ENCODE measurements at regions not wholly inside any gene's neighbourhood (a gene's known extent, or its start where the extent isn't known, plus 50 kb on each side); places are given as distances from the start of the nearest gene placed in this dataset.

GRCh38 chr20:22248051-22248667 is 336.2 kb downstream of the FOXA2 start:
- CTCF ChIA-PET, result no interaction called here
- no peak overlapping the region for H3K4me3 Mint-ChIP-seq
- DNase-seq, result no peak
- H3K9me3 Mint-ChIP-seq, result peaks cover 5% of the 10 kb centered on the region
- no peaks in the 10 kb centered on the region for H3K36me3 Mint-ChIP-seq
- no peak overlapping the region for H3K27ac Mint-ChIP-seq
- H3K4me1 Mint-ChIP-seq, result no peaks in the 10 kb centered on the region
- H3K27me3 Mint-ChIP-seq, result no peaks in the 10 kb centered on the region

DNA sequence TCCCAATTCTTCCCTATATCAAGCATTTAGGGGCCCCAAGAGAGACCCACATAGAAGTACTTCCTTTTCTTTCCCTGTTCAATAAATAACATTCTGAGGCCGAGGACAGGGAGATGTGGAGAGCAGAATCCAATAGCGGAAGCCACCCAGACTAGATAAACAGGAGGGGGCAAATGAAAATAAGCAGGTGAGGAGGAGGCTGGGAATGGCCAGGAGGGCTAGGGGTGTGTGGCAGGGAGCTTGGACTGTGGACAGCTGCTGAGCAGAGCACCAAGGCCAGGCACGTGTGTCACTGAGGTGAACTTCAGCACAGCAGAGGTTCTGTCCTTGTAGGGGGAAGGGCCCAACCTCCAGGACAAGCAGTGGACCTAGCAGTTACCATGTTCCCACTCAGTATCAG is 339.2 kb downstream of the FOXA2 start:
- CTCF ChIA-PET, result no interaction called here
- Mint-ChIP-seq H3K27ac (no peak overlapping the region), H3K4me3 (no peak overlapping the region), H3K36me3 (no peaks in the 10 kb centered on the region), H3K27me3 (no peaks in the 10 kb centered on the region), H3K9me3 (peaks cover 7% of the 10 kb centered on the region), H3K4me1 (no peaks in the 10 kb centered on the region)
- no peak for DNase-seq

- Mint-ChIP-seq H3K4me3 (no peak overlapping the region), H3K36me3 (no peaks in the 10 kb centered on the region), H3K4me1 (no peaks in the 10 kb centered on the region), H3K27ac (no peak overlapping the region), H3K9me3 (peaks cover 10% of the 10 kb centered on the region), H3K27me3 (no peaks in the 10 kb centered on the region)
- CTCF ChIA-PET, result no interaction called here
- DNase-seq, result no peak
These were observed 341.3 kb downstream of the FOXA2 start for GRCh38 chr20:22243067-22243466.

GRCh38 chr20:22241609-22242008 is 342.8 kb downstream of the FOXA2 start:
- Mint-ChIP-seq H3K27me3 (no peaks in the 10 kb centered on the region), H3K27ac (no peak overlapping the region), H3K4me3 (no peak overlapping the region), H3K36me3 (no peaks in the 10 kb centered on the region), H3K4me1 (no peaks in the 10 kb centered on the region), H3K9me3 (peaks cover 10% of the 10 kb centered on the region)
- CTCF ChIA-PET, result no interaction called here
- DNase-seq, result no peak

DNA sequence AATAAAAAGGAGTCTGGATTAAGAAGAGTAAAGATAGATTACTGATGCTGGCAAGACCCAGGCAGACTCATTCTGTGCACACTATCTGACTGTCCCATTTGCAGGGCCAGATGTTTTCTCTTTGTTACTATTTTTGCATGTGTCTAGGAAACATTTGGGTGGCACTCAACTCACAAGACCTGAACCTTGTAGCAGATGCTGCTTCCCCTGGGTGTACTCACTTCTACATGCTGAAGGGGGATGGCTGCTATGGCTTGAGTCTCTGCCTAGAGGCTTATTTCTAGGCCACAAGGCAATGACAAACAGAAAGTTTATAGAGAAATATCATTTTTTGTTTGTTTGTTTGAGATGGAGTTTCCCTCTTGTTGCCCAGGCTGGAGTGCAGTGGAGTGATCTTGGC is 351.4 kb downstream of the FOXA2 start:
- no peak for DNase-seq
- H3K4me1 Mint-ChIP-seq, result no peaks in the 10 kb centered on the region
- H3K9me3 Mint-ChIP-seq, result peaks cover 4% of the 10 kb centered on the region
- CTCF ChIA-PET, result no interaction called here
- H3K27ac Mint-ChIP-seq, result no peak overlapping the region
- H3K27me3 Mint-ChIP-seq, result no peaks in the 10 kb centered on the region
- H3K36me3 Mint-ChIP-seq, result no peaks in the 10 kb centered on the region
- H3K4me3 Mint-ChIP-seq, result no peak overlapping the region

- H3K4me3 Mint-ChIP-seq, result no peak overlapping the region
- H3K4me1 Mint-ChIP-seq, result no peaks in the 10 kb centered on the region
- peaks cover 4% of the 10 kb centered on the region for H3K9me3 Mint-ChIP-seq
- no peaks in the 10 kb centered on the region for H3K27me3 Mint-ChIP-seq
- no peak for DNase-seq
- H3K36me3 Mint-ChIP-seq, result no peaks in the 10 kb centered on the region
- CTCF ChIA-PET, result no interaction called here
- no peak overlapping the region for H3K27ac Mint-ChIP-seq
These were observed 351.9 kb downstream of the FOXA2 start for GRCh38 chr20:22232473-22232872.

DNA sequence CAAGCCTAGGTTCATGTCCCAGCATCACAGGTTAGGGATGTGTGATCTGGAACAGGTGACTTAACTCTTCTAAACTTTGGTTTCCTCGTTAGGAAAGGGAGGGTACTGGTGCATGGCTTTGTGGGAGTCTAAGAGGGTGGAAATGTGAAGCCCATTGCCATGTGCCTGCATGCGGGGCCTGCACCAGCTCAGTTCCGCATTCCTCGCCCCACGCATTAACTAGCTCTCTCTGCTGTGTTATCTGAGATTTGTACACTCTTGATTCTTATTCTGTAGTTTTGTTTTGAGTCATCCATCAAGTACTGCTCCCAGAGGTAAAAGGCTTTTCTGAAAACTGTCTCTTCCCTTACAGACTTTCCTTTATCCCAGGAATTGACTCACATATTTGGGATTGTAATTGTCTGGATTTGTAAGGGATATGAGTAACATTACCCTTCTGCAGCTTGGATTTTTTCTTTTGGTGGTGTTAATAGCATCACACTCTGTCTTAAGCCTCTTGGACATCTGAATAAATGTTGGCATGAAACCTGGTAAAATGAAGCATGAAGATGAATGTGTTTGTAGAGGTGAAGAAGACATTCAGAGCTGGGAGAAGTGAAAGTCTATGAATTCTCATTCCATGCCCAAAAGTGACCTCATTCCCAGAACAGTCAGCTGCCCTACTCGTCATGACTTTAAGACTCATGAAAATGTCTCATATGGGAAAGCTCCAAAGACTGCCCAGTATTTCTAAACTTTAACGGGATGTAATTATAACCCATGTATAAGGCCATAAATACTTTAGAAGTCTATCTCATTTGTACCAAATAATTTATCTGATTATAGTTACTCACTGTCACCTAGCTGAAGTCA is 357.3 kb downstream of the FOXA2 start:
- no peaks in the 10 kb centered on the region for H3K36me3 Mint-ChIP-seq
- DNase-seq, result no peak
- no peak overlapping the region for H3K27ac Mint-ChIP-seq
- CTCF ChIA-PET, result no interaction called here
- H3K9me3 Mint-ChIP-seq, result peaks cover 8% of the 10 kb centered on the region
- H3K27me3 Mint-ChIP-seq, result no peaks in the 10 kb centered on the region
- no peaks in the 10 kb centered on the region for H3K4me1 Mint-ChIP-seq
- H3K4me3 Mint-ChIP-seq, result no peak overlapping the region

- no peaks in the 10 kb centered on the region for H3K27me3 Mint-ChIP-seq
- CTCF ChIA-PET, result no interaction called here
- H3K9me3 Mint-ChIP-seq, result peaks cover 8% of the 10 kb centered on the region
- no peak for DNase-seq
- no peak overlapping the region for H3K4me3 Mint-ChIP-seq
- no peak overlapping the region for H3K27ac Mint-ChIP-seq
- H3K36me3 Mint-ChIP-seq, result no peaks in the 10 kb centered on the region
- H3K4me1 Mint-ChIP-seq, result no peaks in the 10 kb centered on the region
These were observed 361.1 kb downstream of the FOXA2 start for GRCh38 chr20:22223236-22223635.

DNA sequence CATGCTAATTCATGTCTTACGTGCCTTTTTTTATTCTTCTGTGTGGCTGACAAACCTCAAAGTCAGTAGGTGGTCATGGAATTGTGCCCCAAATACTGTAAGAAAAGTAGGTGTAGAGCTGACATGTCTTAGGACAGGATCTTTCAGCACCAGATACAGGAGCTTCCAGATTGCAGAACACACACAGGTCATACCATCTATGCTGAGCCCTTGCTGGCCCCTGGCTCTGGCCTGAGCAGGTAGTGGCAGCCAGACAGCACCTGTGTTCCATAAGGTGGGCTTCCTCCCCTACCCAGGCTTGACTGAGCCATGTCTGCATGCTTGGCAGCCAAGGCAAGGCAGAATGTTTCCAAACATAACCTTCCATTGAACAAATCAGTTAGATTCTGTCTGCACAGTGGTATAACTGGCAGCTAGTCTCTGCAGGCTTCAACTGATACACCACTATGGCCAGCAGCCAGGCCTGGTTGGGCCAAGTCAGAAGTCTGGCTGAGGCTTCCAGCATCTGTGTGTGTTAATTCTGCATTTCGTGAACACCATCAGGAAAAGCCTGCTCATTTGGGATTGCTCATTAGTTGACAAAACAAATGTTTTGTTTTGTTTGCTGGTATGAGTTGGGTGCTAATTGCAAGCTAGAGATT is 366.5 kb downstream of the FOXA2 start:
- DNase-seq, result no peak
- Mint-ChIP-seq H3K4me3 (no peak overlapping the region), H3K36me3 (no peaks in the 10 kb centered on the region), H3K4me1 (no peaks in the 10 kb centered on the region), H3K27ac (no peak overlapping the region), H3K9me3 (no peaks in the 10 kb centered on the region), H3K27me3 (no peaks in the 10 kb centered on the region)
- CTCF ChIA-PET, result no interaction called here

GRCh38 chr20:22216984-22217383 is 367.4 kb downstream of the FOXA2 start:
- no peaks in the 10 kb centered on the region for H3K9me3 Mint-ChIP-seq
- no peak overlapping the region for H3K27ac Mint-ChIP-seq
- H3K4me3 Mint-ChIP-seq, result no peak overlapping the region
- no peaks in the 10 kb centered on the region for H3K36me3 Mint-ChIP-seq
- H3K27me3 Mint-ChIP-seq, result no peaks in the 10 kb centered on the region
- no peak for DNase-seq
- CTCF ChIA-PET, result no interaction called here
- H3K4me1 Mint-ChIP-seq, result no peaks in the 10 kb centered on the region

GRCh38 chr20:22214296-22214695 is 370.1 kb downstream of the FOXA2 start:
- Mint-ChIP-seq H3K9me3 (peaks cover 2% of the 10 kb centered on the region), H3K27me3 (no peaks in the 10 kb centered on the region), H3K27ac (no peak overlapping the region), H3K4me3 (no peak overlapping the region), H3K4me1 (no peaks in the 10 kb centered on the region), H3K36me3 (no peaks in the 10 kb centered on the region)
- no peak for DNase-seq
- CTCF ChIA-PET, result no interaction called here

DNA sequence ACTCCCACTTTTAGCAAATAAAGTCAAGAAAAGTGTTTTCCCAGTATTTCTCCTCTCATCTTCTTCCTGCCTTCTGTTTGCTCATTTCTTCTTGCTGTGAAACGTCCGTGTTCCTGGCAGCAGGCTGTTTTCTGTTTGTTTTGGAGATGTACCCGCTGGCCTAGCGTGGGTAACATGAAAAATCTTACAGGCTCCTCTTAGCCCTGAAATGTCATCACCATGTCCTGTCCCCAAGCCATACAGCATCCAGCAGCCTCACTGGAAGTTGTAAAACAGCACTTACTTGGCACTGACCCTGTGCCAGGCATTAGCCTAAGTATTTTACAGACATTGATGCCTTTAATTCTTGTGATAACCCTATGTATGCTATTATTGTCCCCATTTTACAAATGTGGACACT is 371.1 kb downstream of the FOXA2 start:
- Mint-ChIP-seq H3K27ac (no peak overlapping the region), H3K27me3 (no peaks in the 10 kb centered on the region), H3K36me3 (no peaks in the 10 kb centered on the region), H3K4me1 (no peaks in the 10 kb centered on the region), H3K4me3 (no peak overlapping the region), H3K9me3 (peaks cover 2% of the 10 kb centered on the region)
- CTCF ChIA-PET, result no interaction called here
- DNase-seq, result no peak

DNA sequence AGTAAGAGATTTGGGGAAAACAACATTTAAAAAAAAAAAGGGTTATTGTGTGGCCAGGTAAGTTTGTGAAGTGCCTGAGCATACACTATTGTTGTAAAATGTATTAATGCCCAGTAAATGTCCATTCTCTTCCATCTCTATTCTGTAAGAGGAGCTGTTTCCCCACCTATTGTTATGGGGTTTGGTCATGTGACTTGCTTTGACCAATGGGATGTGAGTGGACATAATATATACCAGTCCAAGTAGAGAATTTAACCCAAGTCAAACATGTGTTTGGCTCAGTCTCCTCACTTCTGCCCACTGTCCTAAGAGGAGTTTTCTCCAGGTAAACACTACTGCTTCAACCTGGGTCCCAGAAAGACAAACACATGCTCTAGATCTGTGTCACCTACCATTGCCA is 377.1 kb downstream of the FOXA2 start:
- Mint-ChIP-seq H3K4me1 (no peaks in the 10 kb centered on the region), H3K4me3 (no peak overlapping the region), H3K36me3 (no peaks in the 10 kb centered on the region), H3K27ac (no peak overlapping the region), H3K9me3 (peaks cover 14% of the 10 kb centered on the region), H3K27me3 (no peaks in the 10 kb centered on the region)
- CTCF ChIA-PET, result no interaction called here
- DNase-seq, result no peak

- Mint-ChIP-seq H3K4me1 (no peaks in the 10 kb centered on the region), H3K9me3 (peaks cover 22% of the 10 kb centered on the region), H3K36me3 (no peaks in the 10 kb centered on the region), H3K27ac (no peak overlapping the region), H3K27me3 (no peaks in the 10 kb centered on the region), H3K4me3 (no peak overlapping the region)
- no peak for DNase-seq
- CTCF ChIA-PET, result no interaction called here
These were observed 379.6 kb downstream of the FOXA2 start for GRCh38 chr20:22204801-22205200.

GRCh38 chr20:22182148-22182547 is 402.2 kb downstream of the FOXA2 start:
- H3K27me3 Mint-ChIP-seq, result no peaks in the 10 kb centered on the region
- H3K4me3 Mint-ChIP-seq, result no peak overlapping the region
- H3K4me1 Mint-ChIP-seq, result no peaks in the 10 kb centered on the region
- peaks cover 12% of the 10 kb centered on the region for H3K9me3 Mint-ChIP-seq
- no peak for DNase-seq
- H3K27ac Mint-ChIP-seq, result no peak overlapping the region
- CTCF ChIA-PET, result no interaction called here
- no peaks in the 10 kb centered on the region for H3K36me3 Mint-ChIP-seq
